Inferior parietal cortex (tissue), 1 donor: ENCODE measurements at regions not wholly inside any gene's neighbourhood (a gene's known extent, or its start where the extent isn't known, plus 50 kb on each side); places are given as distances from the start of the nearest gene placed in this dataset.
A peak's percentile ranks its signal among the peaks of the same experiment; 100 is the strongest.

Source experiments
- DNase-seq: peaks from one replicate; pipeline ENCODE4 v3.0.0-alpha.2; 2016; ENCODE audit errors: extremely low spot score

GRCh38 chr4:157674699-157675098, 454.2 kb downstream of the GRIA2 start:
- peak; percentile 41 for DNase-seq

- DNase-seq, result no peak
These were observed 447.3 kb downstream of the GRIA2 start for GRCh38 chr4:157667836-157668235.

- DNase-seq, result no peak
These were observed 444.2 kb downstream of the GRIA2 start for GRCh38 chr4:157664726-157665125.

GRCh38 chr4:157655096-157655809, 434.7 kb downstream of the GRIA2 start:
- DNase-seq, result peak; percentile 59

GRCh38 chr4:157643257-157643656, 422.7 kb downstream of the GRIA2 start:
- DNase-seq, result no peak

- no peak for DNase-seq
These were observed 413.5 kb downstream of the GRIA2 start for GRCh38 chr4:157634057-157634456.

- no peak for DNase-seq
These were observed 396.4 kb downstream of the GRIA2 start for GRCh38 chr4:157616741-157617472.

GRCh38 chr4:157607996-157608395, 387.5 kb downstream of the GRIA2 start:
- DNase-seq, result no peak

GRCh38 chr4:157600583-157600982, 380.1 kb downstream of the GRIA2 start:
- DNase-seq, result no peak

- DNase-seq, result no peak
These were observed 370.7 kb downstream of the GRIA2 start for GRCh38 chr4:157591245-157591644.

- no peak for DNase-seq
These were observed 370.2 kb downstream of the GRIA2 start for GRCh38 chr4:157590679-157591078.

- no peak for DNase-seq
These were observed 367.3 kb downstream of the GRIA2 start for GRCh38 chr4:157587681-157588423.

- DNase-seq, result peak; percentile 64
These were observed 361.6 kb downstream of the GRIA2 start for GRCh38 chr4:157582141-157582540.

GRCh38 chr4:157576671-157577217, 356.2 kb downstream of the GRIA2 start:
- no peak for DNase-seq

GRCh38 chr4:157575339-157575738, 354.8 kb downstream of the GRIA2 start:
- no peak for DNase-seq

GRCh38 chr4:157574606-157575005, 354.1 kb downstream of the GRIA2 start:
- DNase-seq, result no peak

- DNase-seq, result no peak
These were observed 352.4 kb downstream of the GRIA2 start for GRCh38 chr4:157572951-157573350.

- DNase-seq, result no peak
These were observed 351.8 kb downstream of the GRIA2 start for GRCh38 chr4:157572284-157572683.

- DNase-seq, result no peak
These were observed 344.2 kb downstream of the GRIA2 start for GRCh38 chr4:157564771-157565170.

GRCh38 chr4:157564218-157564617, 343.7 kb downstream of the GRIA2 start:
- DNase-seq, result no peak

- DNase-seq, result no peak
These were observed 337.5 kb downstream of the GRIA2 start for GRCh38 chr4:157558016-157558415.

GRCh38 chr4:157550028-157550427, 329.5 kb downstream of the GRIA2 start:
- no peak for DNase-seq
